ENCODE measurements at regions not wholly inside any gene's neighbourhood (a gene's known extent, or its start where the extent isn't known, plus 50 kb on each side); places are given as distances from the start of the nearest gene placed in this dataset.
"Not testable (repeated sequence)": the region's sequence is repeated elsewhere in the genome, so short reads cannot be mapped to it uniquely, and the experiment has no call there.

GRCh38 chr5:117562647-117563046 lies 988.0 kb upstream of the SEMA6A start:
- Mint-ChIP-seq H3K27ac (ENCODE audit: low read depth) (no peak overlapping the region), H3K36me3 (ENCODE audit: insufficient read depth) (no peaks in the 10 kb centered on the region), H3K9me3 (peaks cover 9% of the 10 kb centered on the region), H3K27me3 (no peaks in the 10 kb centered on the region), H3K4me1 (no peaks in the 10 kb centered on the region), H3K4me3 (no peak overlapping the region)
- no peak for DNase-seq (ENCODE audit: low spot score in 2 of 2)
- ATAC-seq (replicated peaks; ENCODE audit: extremely low read depth, poor library complexity, severe bottlenecking), result no peak

- H3K27ac Mint-ChIP-seq (ENCODE audit: low read depth), result no peak overlapping the region
- no peak overlapping the region for H3K4me3 Mint-ChIP-seq
- H3K27me3 Mint-ChIP-seq, result no peaks in the 10 kb centered on the region
- H3K36me3 Mint-ChIP-seq (ENCODE audit: insufficient read depth), result no peaks in the 10 kb centered on the region
- ATAC-seq (replicated peaks; ENCODE audit: extremely low read depth, poor library complexity, severe bottlenecking) (no peak), DNase-seq (ENCODE audit: low spot score in 2 of 2) (no peak)
- H3K9me3 Mint-ChIP-seq, result peaks cover 9% of the 10 kb centered on the region
- H3K4me1 Mint-ChIP-seq, result no peaks in the 10 kb centered on the region
Measured at GRCh38 chr5:117561531-117561930, 986.9 kb upstream of the SEMA6A start.

GRCh38 chr5:117559005-117559844 lies 984.6 kb upstream of the SEMA6A start:
- ATAC-seq (replicated peaks; ENCODE audit: extremely low read depth, poor library complexity, severe bottlenecking) (no peak), DNase-seq (ENCODE audit: low spot score in 2 of 2) (no peak)
- H3K27me3 Mint-ChIP-seq, result no peaks in the 10 kb centered on the region
- no peak overlapping the region for H3K27ac Mint-ChIP-seq (ENCODE audit: low read depth)
- H3K4me3 Mint-ChIP-seq, result no peak overlapping the region
- no peaks in the 10 kb centered on the region for H3K4me1 Mint-ChIP-seq
- H3K9me3 Mint-ChIP-seq, result peaks cover 9% of the 10 kb centered on the region
- H3K36me3 Mint-ChIP-seq (ENCODE audit: insufficient read depth), result no peaks in the 10 kb centered on the region

GRCh38 chr5:117551236-117551635 lies 976.6 kb upstream of the SEMA6A start:
- Mint-ChIP-seq H3K4me1 (no peaks in the 10 kb centered on the region), H3K27ac (ENCODE audit: low read depth) (no peak overlapping the region), H3K9me3 (peaks cover 16% of the 10 kb centered on the region), H3K4me3 (no peak overlapping the region), H3K27me3 (no peaks in the 10 kb centered on the region), H3K36me3 (ENCODE audit: insufficient read depth) (no peaks in the 10 kb centered on the region)
- no peak for ATAC-seq (replicated peaks; ENCODE audit: extremely low read depth, poor library complexity, severe bottlenecking)
- no peak for DNase-seq (ENCODE audit: low spot score in 2 of 2)

GRCh38 chr5:117547192-117547591 lies 972.6 kb upstream of the SEMA6A start:
- no peak for DNase-seq (ENCODE audit: low spot score in 2 of 2)
- Mint-ChIP-seq H3K27me3 (no peaks in the 10 kb centered on the region), H3K36me3 (ENCODE audit: insufficient read depth) (no peaks in the 10 kb centered on the region), H3K9me3 (peaks cover 16% of the 10 kb centered on the region), H3K4me3 (no peak overlapping the region), H3K27ac (ENCODE audit: low read depth) (no peak overlapping the region), H3K4me1 (no peaks in the 10 kb centered on the region)
- no peak for ATAC-seq (replicated peaks; ENCODE audit: extremely low read depth, poor library complexity, severe bottlenecking)

GRCh38 chr5:117539692-117540091 lies 965.1 kb upstream of the SEMA6A start:
- ATAC-seq (replicated peaks; ENCODE audit: extremely low read depth, poor library complexity, severe bottlenecking) (no peak), DNase-seq (ENCODE audit: low spot score in 2 of 2) (no peak)
- Mint-ChIP-seq H3K9me3 (no peaks in the 10 kb centered on the region), H3K4me3 (no peak overlapping the region), H3K27me3 (no peaks in the 10 kb centered on the region), H3K4me1 (no peaks in the 10 kb centered on the region), H3K36me3 (ENCODE audit: insufficient read depth) (no peaks in the 10 kb centered on the region), H3K27ac (ENCODE audit: low read depth) (no peak overlapping the region)

- Mint-ChIP-seq H3K9me3 (no peaks in the 10 kb centered on the region), H3K4me1 (no peaks in the 10 kb centered on the region), H3K36me3 (ENCODE audit: insufficient read depth) (no peaks in the 10 kb centered on the region), H3K4me3 (no peak overlapping the region), H3K27ac (ENCODE audit: low read depth) (no peak overlapping the region), H3K27me3 (no peaks in the 10 kb centered on the region)
- ATAC-seq (replicated peaks; ENCODE audit: extremely low read depth, poor library complexity, severe bottlenecking), result no peak
- DNase-seq (ENCODE audit: low spot score in 2 of 2), result no peak
Measured at GRCh38 chr5:117533792-117534191, 959.2 kb upstream of the SEMA6A start.

GRCh38 chr5:117533051-117533670 lies 958.5 kb upstream of the SEMA6A start:
- not testable (repeated sequence) for H3K27me3 Mint-ChIP-seq; H3K36me3 Mint-ChIP-seq (ENCODE audit: insufficient read depth); H3K9me3 Mint-ChIP-seq; H3K4me1 Mint-ChIP-seq; H3K4me3 Mint-ChIP-seq; DNase-seq (ENCODE audit: low spot score in 2 of 2); H3K27ac Mint-ChIP-seq (ENCODE audit: low read depth); ATAC-seq (replicated peaks; ENCODE audit: extremely low read depth, poor library complexity, severe bottlenecking)

GRCh38 chr5:117519957-117520500 lies 945.4 kb upstream of the SEMA6A start:
- DNase-seq (ENCODE audit: low spot score in 2 of 2) (no peak), ATAC-seq (replicated peaks; ENCODE audit: extremely low read depth, poor library complexity, severe bottlenecking) (no peak)
- Mint-ChIP-seq H3K4me1 (no peaks in the 10 kb centered on the region), H3K4me3 (no peak overlapping the region), H3K9me3 (peaks cover 19% of the 10 kb centered on the region), H3K27ac (ENCODE audit: low read depth) (no peak overlapping the region), H3K27me3 (no peaks in the 10 kb centered on the region), H3K36me3 (ENCODE audit: insufficient read depth) (no peaks in the 10 kb centered on the region)

- DNase-seq (ENCODE audit: low spot score in 2 of 2) (no peak), ATAC-seq (replicated peaks; ENCODE audit: extremely low read depth, poor library complexity, severe bottlenecking) (no peak)
- H3K9me3 Mint-ChIP-seq, result peaks cover 4% of the 10 kb centered on the region
- no peak overlapping the region for H3K4me3 Mint-ChIP-seq
- no peaks in the 10 kb centered on the region for H3K4me1 Mint-ChIP-seq
- no peak overlapping the region for H3K27ac Mint-ChIP-seq (ENCODE audit: low read depth)
- H3K27me3 Mint-ChIP-seq, result no peaks in the 10 kb centered on the region
- no peaks in the 10 kb centered on the region for H3K36me3 Mint-ChIP-seq (ENCODE audit: insufficient read depth)
Measured at GRCh38 chr5:117504305-117504704, 929.7 kb upstream of the SEMA6A start.

- H3K9me3 Mint-ChIP-seq, result peaks cover 4% of the 10 kb centered on the region
- no peaks in the 10 kb centered on the region for H3K27me3 Mint-ChIP-seq
- H3K36me3 Mint-ChIP-seq (ENCODE audit: insufficient read depth), result no peaks in the 10 kb centered on the region
- no peaks in the 10 kb centered on the region for H3K4me1 Mint-ChIP-seq
- no peak overlapping the region for H3K4me3 Mint-ChIP-seq
- ATAC-seq (replicated peaks; ENCODE audit: extremely low read depth, poor library complexity, severe bottlenecking) (no peak), DNase-seq (ENCODE audit: low spot score in 2 of 2) (no peak)
- no peak overlapping the region for H3K27ac Mint-ChIP-seq (ENCODE audit: low read depth)
Measured at GRCh38 chr5:117497601-117498000, 923.0 kb upstream of the SEMA6A start.

GRCh38 chr5:117496801-117497200 lies 922.2 kb upstream of the SEMA6A start:
- Mint-ChIP-seq H3K27ac (ENCODE audit: low read depth) (no peak overlapping the region), H3K4me3 (no peak overlapping the region), H3K4me1 (no peaks in the 10 kb centered on the region), H3K36me3 (ENCODE audit: insufficient read depth) (no peaks in the 10 kb centered on the region), H3K9me3 (peaks cover 4% of the 10 kb centered on the region), H3K27me3 (no peaks in the 10 kb centered on the region)
- DNase-seq (ENCODE audit: low spot score in 2 of 2) (no peak), ATAC-seq (replicated peaks; ENCODE audit: extremely low read depth, poor library complexity, severe bottlenecking) (no peak)

GRCh38 chr5:117494188-117494587 lies 919.6 kb upstream of the SEMA6A start:
- H3K36me3 Mint-ChIP-seq (ENCODE audit: insufficient read depth), result no peaks in the 10 kb centered on the region
- H3K27ac Mint-ChIP-seq (ENCODE audit: low read depth), result no peak overlapping the region
- DNase-seq (ENCODE audit: low spot score in 2 of 2), result no peak
- no peak for ATAC-seq (replicated peaks; ENCODE audit: extremely low read depth, poor library complexity, severe bottlenecking)
- H3K4me1 Mint-ChIP-seq, result no peaks in the 10 kb centered on the region
- no peak overlapping the region for H3K4me3 Mint-ChIP-seq
- no peaks in the 10 kb centered on the region for H3K9me3 Mint-ChIP-seq
- no peaks in the 10 kb centered on the region for H3K27me3 Mint-ChIP-seq
